ENCODE measurements at regions not wholly inside any gene's neighbourhood (a gene's known extent, or its start where the extent isn't known, plus 50 kb on each side); places are given as distances from the start of the nearest gene placed in this dataset.
"Not testable (repeated sequence)": the region's sequence is repeated elsewhere in the genome, so short reads cannot be mapped to it uniquely, and the experiment has no call there.

DNA sequence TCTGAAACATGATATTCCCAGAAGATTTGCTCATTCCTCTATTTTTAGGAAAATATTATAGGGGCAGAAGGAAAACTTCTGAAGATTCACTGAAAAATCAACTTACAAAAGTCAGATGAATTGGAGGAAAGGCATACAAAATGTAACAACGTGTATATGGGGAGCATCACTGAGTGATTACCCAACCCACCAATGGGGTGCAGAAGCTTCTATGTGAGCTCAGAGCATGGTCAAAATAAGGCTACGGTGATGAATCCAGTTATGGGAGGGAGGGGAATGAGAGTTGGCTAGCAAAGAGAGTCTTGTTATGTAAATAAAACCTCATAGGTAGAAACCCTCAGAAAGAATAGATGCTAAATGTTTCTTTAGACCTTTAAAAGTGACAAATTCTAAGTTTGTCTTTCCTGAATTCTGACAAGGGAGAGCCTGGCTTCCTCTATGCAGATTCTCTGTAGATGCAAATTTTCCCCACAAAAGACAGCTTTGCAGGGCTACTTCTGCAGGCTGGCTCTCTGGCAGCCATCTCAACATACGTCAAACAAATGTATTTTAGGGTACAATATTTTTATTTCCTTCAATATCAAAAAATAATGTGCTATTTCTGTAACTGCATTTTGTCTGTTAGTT, 171.4 kb upstream of the NDUFV2 start:
- ATAC-seq (replicated peaks): no peak
- Mint-ChIP-seq H3K4me3 (no peak overlapping the region), H3K27ac (no peak overlapping the region), H3K27me3 (peaks cover 7% of the 10 kb centered on the region), H3K9me3 (peaks cover 9% of the 10 kb centered on the region), H3K36me3 (ENCODE audit: low read depth) (no peaks in the 10 kb centered on the region), H3K4me1 (no peaks in the 10 kb centered on the region)

DNA sequence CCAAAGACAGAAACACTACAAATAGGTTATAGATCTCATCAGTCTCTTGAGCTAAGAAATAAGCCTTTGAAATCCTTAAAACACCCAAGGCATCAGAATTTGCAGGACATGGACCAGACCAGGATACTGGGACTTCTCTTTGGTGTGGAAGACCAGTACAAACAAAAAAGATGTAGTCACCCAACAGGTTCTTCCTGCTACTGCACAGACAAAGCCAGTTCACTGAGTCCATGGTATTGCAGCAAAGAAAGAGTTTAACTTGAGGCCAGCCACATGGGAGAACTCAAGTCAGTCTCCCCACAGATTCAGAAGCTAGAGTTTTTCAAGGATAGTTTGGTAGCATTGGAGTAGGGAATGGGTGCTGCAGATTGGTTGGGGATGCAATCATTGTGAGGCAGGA, 169.6 kb upstream of the NDUFV2 start:
- Mint-ChIP-seq H3K27ac (no peak overlapping the region), H3K27me3 (peaks cover 5% of the 10 kb centered on the region), H3K4me1 (no peaks in the 10 kb centered on the region), H3K4me3 (no peak overlapping the region), H3K9me3 (peaks cover 8% of the 10 kb centered on the region), H3K36me3 (ENCODE audit: low read depth) (no peaks in the 10 kb centered on the region)
- no peak for ATAC-seq (replicated peaks)

DNA sequence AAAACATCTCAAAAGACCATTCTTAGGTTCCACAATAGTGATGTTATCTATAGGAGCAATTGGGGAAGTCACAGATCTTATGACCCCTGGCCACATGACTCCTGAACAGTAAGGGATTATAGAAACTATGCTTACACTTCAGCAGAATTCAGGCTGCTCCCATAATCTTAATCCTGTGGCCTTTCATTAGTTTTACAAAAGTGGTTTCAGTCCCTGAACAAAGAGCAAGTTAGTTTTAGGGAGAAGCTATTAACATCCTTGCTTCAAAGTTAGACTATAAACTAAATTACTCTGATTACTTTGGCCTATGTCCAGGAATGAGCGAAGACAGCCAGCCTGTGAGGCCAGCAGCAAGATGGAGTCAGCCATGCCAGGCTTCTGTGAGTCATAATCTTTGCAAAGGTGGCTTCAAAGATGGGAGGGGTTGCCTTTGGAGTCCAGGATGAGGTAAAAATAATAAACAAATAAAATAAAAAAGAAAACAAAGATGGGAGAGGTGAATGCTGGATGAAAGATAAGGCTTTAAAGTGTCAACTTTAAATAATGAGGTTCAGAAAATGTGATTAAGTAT, 168.7 kb upstream of the NDUFV2 start:
- H3K4me1 Mint-ChIP-seq: no peaks in the 10 kb centered on the region
- peaks cover 7% of the 10 kb centered on the region for H3K9me3 Mint-ChIP-seq
- no peak overlapping the region for H3K4me3 Mint-ChIP-seq
- no peak for ATAC-seq (replicated peaks)
- no peaks in the 10 kb centered on the region for H3K36me3 Mint-ChIP-seq (ENCODE audit: low read depth)
- H3K27ac Mint-ChIP-seq: no peak overlapping the region
- H3K27me3 Mint-ChIP-seq: peaks cover 8% of the 10 kb centered on the region

DNA sequence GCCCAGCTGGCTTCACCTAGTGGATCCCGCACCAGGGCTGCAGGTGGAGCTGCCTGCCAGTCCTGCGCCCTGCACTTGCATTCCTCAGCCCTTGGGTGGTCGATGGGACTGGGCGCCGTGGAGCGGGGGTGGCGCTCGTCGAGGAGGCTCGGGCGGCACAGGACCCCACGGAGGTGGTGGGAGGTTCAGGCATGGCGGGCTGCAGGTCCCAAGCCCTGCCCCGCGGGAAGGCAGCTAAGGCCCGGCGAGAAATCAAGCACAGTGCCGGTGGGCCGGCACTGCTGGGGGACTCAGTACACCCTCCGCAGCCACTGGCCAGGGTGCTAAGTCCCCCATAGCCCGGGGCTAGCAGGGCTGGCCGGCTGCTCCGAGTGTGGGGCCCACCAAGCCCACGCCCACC, 167.2 kb upstream of the NDUFV2 start:
- H3K27me3 Mint-ChIP-seq: peaks cover 14% of the 10 kb centered on the region
- not testable (repeated sequence) for H3K27ac Mint-ChIP-seq, H3K4me1 Mint-ChIP-seq

DNA sequence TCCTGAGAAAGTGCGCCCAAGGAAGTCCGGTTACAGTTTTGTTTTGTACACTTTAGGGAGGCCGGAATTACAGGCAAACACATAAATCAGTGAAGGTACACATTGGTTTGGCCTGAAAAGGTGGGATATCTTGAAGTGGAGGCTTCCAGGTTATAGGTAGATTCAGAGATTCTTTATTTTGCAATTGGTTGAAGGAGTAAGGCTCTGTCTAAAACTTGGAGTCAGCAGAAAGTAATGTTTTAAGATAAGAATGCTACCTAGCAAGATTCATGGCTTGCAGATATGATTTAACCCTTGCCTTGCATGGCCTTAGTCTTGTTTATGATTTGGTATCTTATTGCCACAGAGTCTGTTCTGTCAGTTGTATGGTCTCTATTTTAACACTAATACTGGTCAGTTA, 165.9 kb upstream of the NDUFV2 start:
- Mint-ChIP-seq H3K27me3 (peaks cover 12% of the 10 kb centered on the region), H3K9me3 (no peaks in the 10 kb centered on the region), H3K4me3 (no peak overlapping the region), H3K4me1 (no peaks in the 10 kb centered on the region), H3K36me3 (ENCODE audit: low read depth) (no peaks in the 10 kb centered on the region), H3K27ac (no peak overlapping the region)
- no peak for ATAC-seq (replicated peaks)

More for the DNA sequence above, 167.2 kb upstream of the NDUFV2 start:
- H3K36me3 Mint-ChIP-seq (ENCODE audit: low read depth); ATAC-seq (replicated peaks); H3K9me3 Mint-ChIP-seq; H3K4me3 Mint-ChIP-seq: not testable (repeated sequence)

DNA sequence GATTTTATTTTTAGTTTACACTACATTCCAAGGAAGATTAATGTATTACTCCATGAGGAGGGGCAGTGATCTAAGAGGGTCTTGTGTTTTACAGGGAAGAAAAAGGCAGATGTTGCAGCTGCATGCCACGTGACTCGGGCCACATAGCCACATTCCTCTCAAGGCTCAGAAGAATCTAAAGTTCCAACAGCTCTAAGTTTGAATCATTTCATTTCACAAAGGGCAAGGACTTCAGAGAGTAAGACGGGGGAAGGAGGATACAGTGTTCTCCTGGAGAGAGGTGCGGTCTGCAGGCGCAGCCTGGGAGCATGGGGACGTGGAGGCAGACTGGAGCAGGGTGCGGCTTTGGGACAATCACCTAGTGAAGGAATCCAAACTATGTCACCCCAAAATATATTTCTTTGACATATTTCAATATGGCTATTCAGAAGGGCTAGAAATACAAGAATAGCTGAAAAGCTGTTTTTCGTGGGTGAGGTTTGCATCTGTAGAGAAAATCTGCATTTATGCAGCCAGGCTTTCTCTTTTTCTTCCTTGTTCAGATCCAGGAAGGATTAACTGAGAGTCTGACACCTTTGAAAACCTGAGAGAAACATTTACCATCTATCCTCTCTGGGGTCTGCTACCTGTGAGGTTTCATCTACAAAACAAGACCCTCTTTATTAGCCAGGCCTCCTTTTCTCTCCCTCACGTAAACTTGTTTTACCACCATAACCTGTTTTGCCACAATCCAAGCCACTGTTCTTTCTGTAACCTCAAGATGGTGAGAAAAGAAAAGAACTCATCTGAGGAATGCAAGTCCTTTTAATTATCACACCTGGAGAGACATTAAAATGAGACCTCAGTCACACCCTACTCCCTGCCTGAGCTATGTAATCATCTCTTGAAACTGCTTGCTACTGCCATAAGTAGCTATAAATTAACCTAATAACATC, 165.1 kb upstream of the NDUFV2 start:
- Mint-ChIP-seq H3K27ac (no peak overlapping the region), H3K36me3 (ENCODE audit: low read depth) (no peaks in the 10 kb centered on the region), H3K27me3 (peaks cover 11% of the 10 kb centered on the region), H3K9me3 (no peaks in the 10 kb centered on the region), H3K4me1 (no peaks in the 10 kb centered on the region), H3K4me3 (no peak overlapping the region)
- no peak for ATAC-seq (replicated peaks)

DNA sequence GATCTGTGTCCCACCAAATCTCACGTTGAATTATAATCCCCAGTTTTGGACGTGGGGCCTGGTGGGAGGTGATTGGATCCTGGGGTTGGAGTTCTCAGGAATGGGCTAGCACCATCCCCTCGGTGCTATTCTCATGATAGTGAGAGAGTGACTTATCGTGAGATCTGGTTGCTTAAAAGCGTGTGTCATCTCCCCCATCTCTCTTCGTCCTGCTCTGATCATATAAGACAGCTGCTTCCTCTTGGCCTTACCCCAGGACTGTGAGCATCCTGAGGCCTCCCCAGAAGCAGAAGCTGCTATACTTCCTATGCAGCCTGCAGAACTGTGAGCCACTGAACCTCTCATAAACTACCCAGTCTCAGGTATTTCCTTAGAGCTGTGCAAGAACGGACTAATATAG, 163.7 kb upstream of the NDUFV2 start:
- no peaks in the 10 kb centered on the region for H3K36me3 Mint-ChIP-seq (ENCODE audit: low read depth)
- ATAC-seq (replicated peaks): no peak
- H3K4me3 Mint-ChIP-seq: no peak overlapping the region
- H3K9me3 Mint-ChIP-seq: no peaks in the 10 kb centered on the region
- H3K27me3 Mint-ChIP-seq: peaks cover 11% of the 10 kb centered on the region
- H3K27ac Mint-ChIP-seq: no peak overlapping the region
- no peaks in the 10 kb centered on the region for H3K4me1 Mint-ChIP-seq

DNA sequence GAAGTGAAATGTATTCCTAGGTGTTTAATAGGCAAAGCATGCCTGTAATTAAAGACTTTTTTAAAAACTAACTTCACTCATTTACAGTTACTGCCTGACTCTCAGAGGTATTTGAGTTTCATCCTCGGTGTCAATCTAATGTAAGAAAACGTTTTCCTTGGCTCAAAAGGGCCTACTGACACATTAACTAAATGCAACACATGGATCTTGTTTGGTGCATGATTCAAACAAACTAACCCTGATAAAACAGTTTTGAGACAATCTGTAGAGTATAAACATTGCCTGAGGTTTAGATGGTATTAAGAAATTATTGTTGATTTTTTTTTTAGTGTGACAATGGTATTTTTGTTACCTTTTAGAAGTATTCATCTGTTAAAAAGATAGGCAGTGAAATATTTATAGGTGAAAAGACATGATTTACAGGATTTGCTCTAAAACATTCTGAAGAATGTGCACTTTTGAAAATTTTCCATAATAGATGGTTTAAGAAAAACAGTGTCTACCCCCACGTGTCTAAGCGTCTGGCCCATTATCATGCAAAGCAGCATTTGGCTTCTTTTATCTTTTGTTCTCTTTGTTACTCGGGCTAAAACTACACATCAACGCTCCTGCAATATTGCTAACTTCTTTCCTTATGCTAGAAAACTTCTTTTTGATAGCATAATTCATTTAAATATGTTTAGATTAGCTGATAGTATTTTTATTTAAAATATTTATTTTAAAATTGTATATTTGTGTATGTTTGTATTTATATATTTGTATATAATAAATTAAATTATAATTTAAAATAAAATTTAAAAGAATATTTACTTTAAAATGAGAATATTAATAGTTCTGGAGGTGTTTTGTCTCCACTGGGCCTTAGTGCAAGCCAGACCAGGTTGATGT, 160.2 kb upstream of the NDUFV2 start:
- H3K27me3 Mint-ChIP-seq: peaks cover 18% of the 10 kb centered on the region

DNA sequence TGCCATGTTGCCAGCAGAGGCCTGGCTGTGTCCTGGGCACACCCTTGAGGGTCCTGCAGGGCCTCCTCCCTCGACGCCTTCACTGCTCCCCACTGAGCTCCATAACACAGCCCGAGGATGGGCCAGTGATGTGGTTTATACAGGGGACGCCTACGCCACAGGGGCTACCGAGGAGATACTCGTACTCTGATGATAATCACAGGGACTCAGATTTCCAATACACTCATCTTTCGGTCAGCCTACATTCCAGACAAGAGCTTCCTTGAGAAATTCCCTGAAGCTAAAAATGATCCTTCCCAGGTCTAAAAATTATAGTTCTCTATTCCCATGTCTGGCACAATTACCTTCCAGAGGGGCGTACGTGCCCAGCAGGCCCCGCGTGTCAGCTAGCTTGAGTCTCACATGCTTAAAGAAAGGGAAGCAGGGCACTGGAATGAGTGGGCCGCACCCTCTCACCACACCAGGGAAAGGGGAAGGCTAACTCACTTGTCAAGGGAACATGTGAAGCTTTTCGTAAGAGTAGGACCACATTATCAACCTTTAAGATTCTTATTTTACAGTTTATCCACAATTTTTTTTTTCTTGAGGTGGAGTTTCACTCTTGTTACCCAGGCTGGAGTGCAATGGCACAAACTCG, 159.5 kb upstream of the NDUFV2 start:
- Mint-ChIP-seq H3K9me3 (no peaks in the 10 kb centered on the region), H3K27ac (no peak overlapping the region), H3K36me3 (ENCODE audit: low read depth) (no peaks in the 10 kb centered on the region), H3K27me3 (peaks cover 16% of the 10 kb centered on the region), H3K4me1 (no peaks in the 10 kb centered on the region), H3K4me3 (no peak overlapping the region)
- no peak for ATAC-seq (replicated peaks)

More for the DNA sequence above, 160.2 kb upstream of the NDUFV2 start:
- Mint-ChIP-seq H3K4me3 (no peak overlapping the region), H3K4me1 (no peaks in the 10 kb centered on the region), H3K9me3 (no peaks in the 10 kb centered on the region), H3K27ac (no peak overlapping the region), H3K36me3 (ENCODE audit: low read depth) (no peaks in the 10 kb centered on the region)
- ATAC-seq (replicated peaks): no peak

DNA sequence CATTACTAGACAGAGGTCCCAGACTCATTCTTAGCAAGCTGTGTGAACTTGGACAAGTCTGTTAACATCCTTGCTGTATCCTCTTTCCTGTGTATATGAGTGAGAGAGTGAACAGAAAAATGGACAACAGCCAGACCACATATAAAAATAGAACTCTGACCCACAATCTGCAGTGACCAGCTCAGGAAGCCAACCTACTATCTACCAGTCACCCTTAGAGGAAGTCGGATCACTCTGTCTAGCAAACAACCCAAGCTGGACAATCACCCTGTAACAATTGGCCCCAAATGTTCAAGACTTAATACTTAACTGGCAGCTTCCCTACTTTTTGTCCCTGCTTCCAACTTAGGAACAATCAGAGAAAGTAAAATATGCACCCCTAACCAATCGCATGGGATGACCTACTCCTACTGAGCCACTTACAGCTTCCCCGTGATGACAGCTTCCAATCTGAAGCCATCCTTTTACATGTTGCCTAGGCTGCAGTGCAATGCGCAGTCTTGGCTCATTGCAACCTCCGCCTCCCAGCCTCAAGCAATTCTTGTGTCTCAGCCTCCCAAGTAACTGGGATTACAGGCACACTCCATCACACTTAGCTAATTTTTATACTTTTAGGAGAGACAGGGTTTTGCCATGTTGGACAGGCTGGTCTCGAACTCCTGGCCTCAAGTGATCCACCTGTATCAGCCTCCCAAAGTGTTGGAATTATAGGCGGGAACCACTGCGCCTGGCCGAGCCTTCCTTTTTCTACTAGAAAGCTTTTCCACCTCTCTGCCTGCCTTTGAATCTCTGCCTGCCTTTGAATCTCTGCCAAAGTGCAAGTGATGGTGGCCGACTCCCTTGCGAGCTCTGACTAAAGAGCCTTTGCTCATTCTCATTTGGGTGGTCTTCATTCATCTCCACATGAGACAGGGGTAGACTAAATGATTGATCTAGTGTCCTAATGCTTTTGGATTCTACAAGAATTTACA, 158.3 kb upstream of the NDUFV2 start:
- H3K9me3 Mint-ChIP-seq: no peaks in the 10 kb centered on the region
- H3K36me3 Mint-ChIP-seq (ENCODE audit: low read depth): no peaks in the 10 kb centered on the region
- ATAC-seq (replicated peaks): no peak
- H3K4me1 Mint-ChIP-seq: no peaks in the 10 kb centered on the region
- peaks cover 12% of the 10 kb centered on the region for H3K27me3 Mint-ChIP-seq
- no peak overlapping the region for H3K27ac Mint-ChIP-seq
- no peak overlapping the region for H3K4me3 Mint-ChIP-seq

DNA sequence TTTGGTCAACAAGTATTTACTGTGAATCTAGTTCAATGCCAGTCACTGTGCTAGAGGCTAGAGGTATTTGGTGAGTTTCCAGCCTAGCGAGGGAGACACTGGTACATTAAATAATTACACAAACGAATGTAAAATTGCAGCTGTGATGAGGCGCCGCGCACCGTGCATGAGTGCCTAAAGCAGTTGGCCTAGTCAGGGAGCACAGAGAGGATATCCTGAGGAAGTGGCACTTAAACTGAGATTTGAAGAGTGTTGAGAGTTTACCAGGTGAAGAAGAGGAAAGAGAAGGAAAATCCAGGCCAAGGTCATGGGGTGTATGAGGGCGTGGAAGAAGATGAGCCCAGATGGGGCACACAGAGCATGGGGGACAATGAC, 157.6 kb upstream of the NDUFV2 start:
- no peak for ATAC-seq (replicated peaks)
- H3K36me3 Mint-ChIP-seq (ENCODE audit: low read depth): no peaks in the 10 kb centered on the region
- H3K9me3 Mint-ChIP-seq: no peaks in the 10 kb centered on the region
- H3K4me1 Mint-ChIP-seq: no peaks in the 10 kb centered on the region
- peaks cover 10% of the 10 kb centered on the region for H3K27me3 Mint-ChIP-seq
- H3K27ac Mint-ChIP-seq: no peak overlapping the region
- no peak overlapping the region for H3K4me3 Mint-ChIP-seq

DNA sequence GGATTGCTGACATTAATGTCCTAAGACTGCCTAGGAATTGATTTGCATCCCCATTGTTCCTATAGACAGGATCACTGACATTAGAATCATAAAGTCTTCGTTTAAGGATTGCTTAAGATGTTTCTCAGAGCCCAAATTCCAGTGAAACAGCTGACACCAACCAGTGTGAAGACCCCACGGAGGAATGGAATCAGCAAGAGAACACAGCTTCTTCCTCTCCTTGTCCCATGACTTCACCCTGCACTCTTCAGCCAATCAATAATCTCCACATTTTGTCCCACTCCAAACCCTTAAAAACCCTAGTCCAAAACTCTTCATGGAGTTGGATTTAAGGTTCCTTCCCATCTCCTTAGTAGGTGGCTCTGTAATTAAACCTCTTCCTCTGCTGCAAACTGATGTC, 157.0 kb upstream of the NDUFV2 start:
- H3K36me3 Mint-ChIP-seq (ENCODE audit: low read depth): no peaks in the 10 kb centered on the region
- H3K4me3 Mint-ChIP-seq: no peak overlapping the region
- H3K9me3 Mint-ChIP-seq: no peaks in the 10 kb centered on the region
- no peaks in the 10 kb centered on the region for H3K4me1 Mint-ChIP-seq
- ATAC-seq (replicated peaks): no peak
- H3K27ac Mint-ChIP-seq: no peak overlapping the region
- peaks cover 10% of the 10 kb centered on the region for H3K27me3 Mint-ChIP-seq

Measured in activated T-helper 17 cell treated with anti-CD3 and anti-CD28 coated beads, Interleukin-2, amount 50 U/mL, for 72 hours (primary cell).